IgD-negative memory B cell (primary cell): ENCODE measurements at regions not wholly inside any gene's neighbourhood (a gene's known extent, or its start where the extent isn't known, plus 50 kb on each side); places are given as distances from the start of the nearest gene placed in this dataset.

Experiments
- H3K27ac Mint-ChIP-seq, 3 donors: one replicate each; pipeline ENCODE4 v1.8.0; 2020 to 2022; ENCODE audit warnings: mild to moderate bottlenecking in 3 of 3, mixed read lengths in 3 of 3, moderate library complexity in 1 of 3
- H3K27me3 Mint-ChIP-seq: one replicate; pipeline ENCODE4 v1.8.0; 2021; ENCODE audit warnings: mixed read lengths
- H3K36me3 Mint-ChIP-seq: one replicate; pipeline ENCODE4 v1.8.0; 2020; ENCODE audit warnings: mild to moderate bottlenecking, mixed read lengths
- H3K4me1 Mint-ChIP-seq, 3 donors: one replicate each; pipeline ENCODE4 v1.8.0; 2020 to 2022; ENCODE audit warnings: mixed read lengths in 3 of 3, mild to moderate bottlenecking in 1 of 3
- H3K4me3 Mint-ChIP-seq, 4 donors: one replicate each; pipeline ENCODE4 v1.8.0; 2020 to 2022; ENCODE audit warnings: mild to moderate bottlenecking in 4 of 4, mixed read lengths in 4 of 4, moderate library complexity in 3 of 4
- H3K9me3 Mint-ChIP-seq, 3 donors: one replicate each; pipeline ENCODE4 v1.8.0; 2020 to 2021; ENCODE audit warnings: mixed read lengths in 3 of 3, mild to moderate bottlenecking in 1 of 3

DNA sequence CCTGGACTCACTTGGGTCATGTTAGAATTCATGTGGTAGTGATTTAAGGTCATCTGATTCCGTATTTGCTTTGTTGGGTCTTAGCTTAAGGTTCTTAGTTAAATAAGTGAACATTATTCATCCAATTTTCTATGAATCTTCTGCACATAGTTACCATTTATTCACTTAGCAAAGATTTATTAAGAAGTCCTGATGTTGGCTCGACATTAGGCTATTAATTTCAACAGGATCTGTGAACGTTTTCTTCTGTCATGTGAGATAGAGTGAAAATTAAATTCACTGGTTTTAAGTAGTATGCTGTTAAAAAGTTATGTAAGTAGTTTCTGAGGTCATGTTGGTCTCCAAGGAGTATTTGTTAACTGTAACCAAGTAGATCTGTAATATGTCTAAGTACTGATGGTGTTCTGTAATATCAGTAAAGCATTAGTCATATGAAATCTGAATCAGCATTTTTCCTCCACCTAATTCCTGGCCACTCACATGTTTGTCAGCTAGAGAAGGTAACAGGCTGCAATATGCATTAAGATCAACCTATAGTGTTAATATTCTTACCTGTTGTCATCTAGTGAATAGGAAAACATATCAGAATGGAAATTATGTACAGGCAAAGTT, 155.6 kb downstream of the PCDH7 start:
- Mint-ChIP-seq H3K36me3 (no peaks in the 10 kb centered on the region), H3K4me3 (no peak overlapping the region), H3K4me1 (no peaks in the 10 kb centered on the region), H3K27me3 (no peaks in the 10 kb centered on the region), H3K9me3 (peaks cover 2 to 4% (median 2%) of the 10 kb centered on the region in 3 donors), H3K27ac (no peak overlapping the region)

DNA sequence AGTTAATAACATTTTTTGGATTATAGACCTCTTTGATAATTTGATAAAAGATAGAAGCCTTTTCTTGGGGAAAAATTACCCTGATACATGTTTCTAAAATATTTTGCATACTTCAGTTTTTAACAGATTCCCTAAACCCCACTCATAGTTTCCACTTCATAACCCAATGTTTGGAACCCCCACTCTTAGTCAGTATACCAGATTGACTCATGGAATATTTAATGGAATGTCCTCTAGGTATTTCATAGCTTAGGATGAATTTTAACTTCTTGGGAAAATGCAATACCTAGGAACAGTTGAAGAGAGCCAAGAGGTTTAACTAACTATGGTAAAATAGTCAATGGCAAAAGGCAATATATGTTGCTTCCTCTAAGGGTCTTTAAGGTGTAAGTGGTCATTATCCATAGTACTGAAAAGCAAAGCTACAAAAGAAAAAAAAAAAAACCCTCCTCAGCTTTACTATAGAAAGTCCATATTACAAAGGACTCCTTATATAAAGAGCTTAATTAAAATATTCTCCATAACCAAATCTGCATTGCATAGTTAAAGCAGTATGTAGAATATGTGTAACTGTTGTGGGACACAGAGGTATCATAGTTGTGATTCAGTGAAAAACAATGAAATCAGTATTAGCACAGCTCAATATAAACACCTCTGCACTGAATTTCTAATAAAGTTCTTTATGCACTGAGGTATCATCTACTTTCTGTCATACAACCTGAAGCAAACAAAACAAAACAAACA, 159.9 kb downstream of the PCDH7 start:
- peaks cover 0 to 4% (median 2%) of the 10 kb centered on the region in 3 donors for H3K9me3 Mint-ChIP-seq
- no peak overlapping the region for H3K27ac Mint-ChIP-seq
- no peaks in the 10 kb centered on the region for H3K27me3 Mint-ChIP-seq
- no peak overlapping the region for H3K4me3 Mint-ChIP-seq
- H3K36me3 Mint-ChIP-seq = no peaks in the 10 kb centered on the region
- no peaks in the 10 kb centered on the region for H3K4me1 Mint-ChIP-seq

DNA sequence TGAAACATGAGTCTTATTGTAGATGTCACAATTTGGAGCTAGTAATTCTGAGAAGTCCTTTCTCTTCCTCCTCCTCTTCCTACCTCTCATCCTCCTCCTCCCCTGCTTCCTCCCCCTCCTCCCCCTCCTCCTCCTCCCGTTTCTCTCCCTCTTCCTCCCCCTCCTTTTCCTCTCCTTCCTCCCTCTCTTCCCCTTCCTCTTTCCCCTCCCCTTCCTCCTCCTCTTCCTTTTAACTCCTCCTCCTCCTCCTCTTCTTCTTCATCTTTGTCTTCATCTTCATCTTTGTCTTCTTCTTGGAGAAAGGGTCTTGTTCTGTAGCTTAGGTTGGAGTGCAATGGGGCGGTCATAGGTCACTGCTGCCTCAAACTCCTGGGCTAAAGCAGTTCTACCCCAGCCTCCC, 161.8 kb downstream of the PCDH7 start:
- H3K27ac Mint-ChIP-seq = no peak overlapping the region
- no peaks in the 10 kb centered on the region for H3K36me3 Mint-ChIP-seq
- no peak overlapping the region for H3K4me3 Mint-ChIP-seq
- no peaks in the 10 kb centered on the region for H3K27me3 Mint-ChIP-seq
- H3K4me1 Mint-ChIP-seq = no peaks in the 10 kb centered on the region
- peaks cover 0 to 4% (median 2%) of the 10 kb centered on the region in 3 donors for H3K9me3 Mint-ChIP-seq

DNA sequence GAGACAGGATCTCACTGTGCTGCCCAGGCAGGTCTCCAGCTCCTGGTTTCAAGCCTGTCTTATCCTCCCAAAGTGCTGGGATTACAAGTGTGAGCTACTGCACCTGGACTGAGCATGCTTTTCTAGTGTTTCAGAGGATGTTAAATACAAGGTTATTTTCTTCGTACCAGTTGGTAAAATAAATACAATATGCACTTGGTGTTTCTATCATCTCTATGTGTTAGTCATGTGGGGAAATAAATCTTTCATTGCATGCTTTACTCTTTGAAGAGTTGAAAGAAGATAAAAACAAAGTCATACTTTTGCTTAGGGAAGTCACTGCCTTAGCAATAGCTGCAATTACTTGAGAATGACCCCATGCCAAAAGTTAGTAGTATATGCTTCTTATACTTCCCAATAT, 162.3 kb downstream of the PCDH7 start:
- no peak overlapping the region for H3K4me3 Mint-ChIP-seq
- no peaks in the 10 kb centered on the region for H3K4me1 Mint-ChIP-seq
- no peaks in the 10 kb centered on the region for H3K27me3 Mint-ChIP-seq
- H3K36me3 Mint-ChIP-seq = no peaks in the 10 kb centered on the region
- H3K27ac Mint-ChIP-seq = no peak overlapping the region
- peaks cover 0 to 2% (median 2%) of the 10 kb centered on the region in 3 donors for H3K9me3 Mint-ChIP-seq

DNA sequence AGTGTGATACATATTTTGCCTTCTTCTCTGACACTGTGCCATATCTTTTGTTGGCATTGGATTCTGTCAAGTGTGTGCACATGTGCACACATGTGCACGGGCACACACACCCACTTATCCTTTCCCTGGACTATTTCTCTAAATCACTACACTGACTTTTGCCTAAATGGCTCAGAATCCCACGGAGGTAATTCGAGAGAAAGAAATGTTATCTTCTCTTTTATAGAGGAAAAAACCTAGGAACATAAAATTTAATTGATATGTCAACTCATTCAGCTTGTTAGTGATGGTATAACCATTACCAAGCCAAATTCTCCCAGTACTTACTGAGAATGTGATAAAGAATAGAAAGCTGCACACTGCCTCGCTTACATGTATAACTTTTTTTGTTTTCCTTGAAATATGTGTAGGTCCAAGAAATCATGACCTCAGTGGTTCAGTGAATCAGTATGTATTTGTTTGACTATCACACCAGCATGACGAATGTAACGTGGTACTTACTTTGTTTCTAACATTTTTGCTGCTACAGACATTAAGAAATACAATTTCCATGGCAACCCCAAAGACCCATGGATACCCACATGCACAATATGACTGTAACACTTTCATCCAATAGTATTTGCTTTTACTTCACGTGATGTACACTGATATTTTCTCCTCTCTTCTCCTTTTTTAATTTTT, 163.0 kb downstream of the PCDH7 start:
- no peaks in the 10 kb centered on the region for H3K36me3 Mint-ChIP-seq
- no peak overlapping the region for H3K4me3 Mint-ChIP-seq
- no peak overlapping the region for H3K27ac Mint-ChIP-seq

DNA sequence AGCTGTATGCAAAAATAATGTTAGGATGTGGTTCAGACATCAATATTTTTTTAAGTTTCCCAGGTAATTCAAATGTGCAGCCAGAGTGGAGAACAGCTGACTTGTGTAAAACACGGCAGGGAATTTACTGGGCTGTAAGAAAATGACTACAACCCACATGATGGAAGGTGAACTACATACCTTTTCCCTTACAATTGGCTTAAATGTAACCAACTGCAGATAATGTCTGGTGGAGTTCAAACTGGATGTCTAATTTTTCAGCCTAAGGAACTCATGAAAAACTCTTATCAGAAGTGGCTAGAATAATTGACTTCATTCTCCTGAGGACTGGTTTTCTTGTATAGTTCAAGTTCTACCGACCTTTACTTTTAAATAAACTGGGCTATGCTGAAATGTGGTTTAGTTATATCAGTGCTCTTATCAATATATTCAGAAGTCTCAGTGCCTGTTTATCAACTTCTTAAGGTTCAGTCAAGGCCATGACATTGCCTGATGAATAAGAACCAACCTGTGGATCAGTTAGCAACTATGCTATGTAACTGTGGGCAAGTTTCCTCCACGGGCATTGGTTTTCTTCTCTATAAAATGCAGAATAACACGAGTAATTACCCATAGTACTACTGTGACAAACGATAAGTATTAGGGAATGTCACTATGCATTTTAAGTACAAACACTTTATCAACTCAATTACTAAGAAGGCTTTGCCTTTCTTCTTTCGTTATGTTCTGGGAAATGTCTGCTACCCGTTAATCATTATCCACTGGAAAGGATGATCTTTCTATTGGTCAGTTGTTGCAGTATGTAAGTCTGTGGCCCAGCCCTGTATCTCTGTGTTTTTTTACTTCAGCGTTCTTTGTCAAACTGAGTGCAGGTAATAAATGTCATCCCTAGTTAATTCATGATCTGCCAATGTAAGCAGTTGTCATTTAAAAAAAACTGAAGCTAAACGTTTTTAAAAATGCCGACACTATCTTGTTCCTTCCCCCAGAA, 181.6 kb downstream of the PCDH7 start:
- H3K27me3 Mint-ChIP-seq = no peaks in the 10 kb centered on the region
- no peak overlapping the region for H3K4me3 Mint-ChIP-seq
- H3K27ac Mint-ChIP-seq = no peak overlapping the region
- H3K4me1 Mint-ChIP-seq = no peaks in the 10 kb centered on the region
- H3K9me3 Mint-ChIP-seq = peaks cover 0 to 8% (median 0%) of the 10 kb centered on the region in 3 donors
- H3K36me3 Mint-ChIP-seq = no peaks in the 10 kb centered on the region

More for the DNA sequence above, 163.0 kb downstream of the PCDH7 start:
- Mint-ChIP-seq H3K9me3 (peaks cover 0 to 2% (median 2%) of the 10 kb centered on the region in 3 donors), H3K27me3 (no peaks in the 10 kb centered on the region), H3K4me1 (no peaks in the 10 kb centered on the region)

DNA sequence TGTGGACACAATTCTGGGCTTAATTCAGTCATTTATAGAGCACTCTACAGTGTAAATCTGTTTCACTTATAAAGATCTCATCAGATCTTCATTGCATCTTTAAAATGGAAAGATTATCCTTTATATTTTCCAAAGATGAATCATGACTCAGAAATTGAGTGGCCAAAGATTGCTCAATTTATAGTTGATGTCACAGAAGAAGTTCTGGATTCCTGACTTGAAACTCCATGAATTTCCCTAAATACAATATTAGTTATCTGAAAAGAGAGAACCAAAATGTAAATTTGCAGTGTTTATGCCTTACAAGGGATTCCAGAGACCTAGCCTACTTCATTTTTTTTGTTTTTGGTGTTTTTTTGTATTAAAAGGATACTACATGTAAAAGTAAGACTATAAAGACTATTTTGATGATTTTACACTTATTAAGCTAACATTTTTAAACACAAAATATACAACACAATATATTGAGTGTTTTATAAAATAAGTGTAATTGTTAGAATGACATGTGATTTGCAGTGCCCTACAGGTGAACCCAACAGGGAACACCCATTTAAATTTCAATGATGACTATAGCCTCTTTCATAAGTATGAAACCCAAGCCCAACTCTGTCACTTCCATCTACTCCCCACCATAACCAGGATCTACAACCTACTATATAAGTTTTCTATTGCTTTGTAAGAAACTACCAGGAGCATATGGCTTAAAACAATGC, 183.5 kb downstream of the PCDH7 start:
- Mint-ChIP-seq H3K9me3 (peaks cover 0 to 8% (median 4%) of the 10 kb centered on the region in 3 donors), H3K27me3 (no peaks in the 10 kb centered on the region), H3K4me1 (no peaks in the 10 kb centered on the region), H3K4me3 (no peak overlapping the region), H3K27ac (no peak overlapping the region), H3K36me3 (no peaks in the 10 kb centered on the region)

DNA sequence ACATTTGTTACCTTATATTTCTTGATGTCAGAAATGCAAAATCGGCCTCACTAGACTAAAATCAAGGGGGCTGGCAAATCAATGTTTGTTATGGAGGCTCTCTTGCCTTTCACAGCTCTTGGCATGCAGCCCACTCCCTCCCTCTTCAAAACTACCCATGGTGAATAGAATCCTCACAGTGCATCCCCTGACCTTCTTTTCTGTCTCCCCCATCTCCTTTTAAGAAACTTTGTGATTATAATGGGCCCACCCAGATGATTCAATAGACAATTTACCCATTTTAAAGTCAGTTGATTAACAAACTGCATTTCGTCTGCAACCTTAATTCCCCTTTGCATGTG, 184.0 kb downstream of the PCDH7 start:
- no peaks in the 10 kb centered on the region for H3K36me3 Mint-ChIP-seq
- H3K4me1 Mint-ChIP-seq = no peaks in the 10 kb centered on the region
- H3K27ac Mint-ChIP-seq = no peak overlapping the region
- no peak overlapping the region for H3K4me3 Mint-ChIP-seq
- H3K27me3 Mint-ChIP-seq = no peaks in the 10 kb centered on the region
- peaks cover 0 to 6% (median 4%) of the 10 kb centered on the region in 3 donors for H3K9me3 Mint-ChIP-seq

DNA sequence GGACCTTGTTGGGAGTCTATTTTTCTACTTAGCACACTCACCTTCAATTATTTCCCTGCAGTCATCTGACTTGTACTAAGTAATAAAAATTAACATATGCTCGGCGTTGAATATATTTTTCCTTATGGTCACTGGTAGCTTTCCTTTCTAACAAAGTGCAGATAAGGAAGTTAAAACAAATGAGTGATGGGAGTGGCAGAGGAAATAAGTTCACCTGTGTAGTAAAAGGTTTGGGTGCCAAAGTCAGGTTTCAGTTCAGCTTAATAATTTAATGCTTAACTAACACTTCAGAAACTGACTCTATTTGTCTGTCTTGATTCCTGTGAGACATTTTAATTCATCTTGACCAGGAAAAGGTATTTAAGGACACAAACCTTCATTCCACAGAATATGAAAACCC, 184.4 kb downstream of the PCDH7 start:
- Mint-ChIP-seq H3K27me3 (no peaks in the 10 kb centered on the region), H3K27ac (no peak overlapping the region), H3K4me1 (no peaks in the 10 kb centered on the region), H3K36me3 (no peaks in the 10 kb centered on the region), H3K9me3 (peaks cover 0 to 4% (median 4%) of the 10 kb centered on the region in 3 donors), H3K4me3 (no peak overlapping the region)

DNA sequence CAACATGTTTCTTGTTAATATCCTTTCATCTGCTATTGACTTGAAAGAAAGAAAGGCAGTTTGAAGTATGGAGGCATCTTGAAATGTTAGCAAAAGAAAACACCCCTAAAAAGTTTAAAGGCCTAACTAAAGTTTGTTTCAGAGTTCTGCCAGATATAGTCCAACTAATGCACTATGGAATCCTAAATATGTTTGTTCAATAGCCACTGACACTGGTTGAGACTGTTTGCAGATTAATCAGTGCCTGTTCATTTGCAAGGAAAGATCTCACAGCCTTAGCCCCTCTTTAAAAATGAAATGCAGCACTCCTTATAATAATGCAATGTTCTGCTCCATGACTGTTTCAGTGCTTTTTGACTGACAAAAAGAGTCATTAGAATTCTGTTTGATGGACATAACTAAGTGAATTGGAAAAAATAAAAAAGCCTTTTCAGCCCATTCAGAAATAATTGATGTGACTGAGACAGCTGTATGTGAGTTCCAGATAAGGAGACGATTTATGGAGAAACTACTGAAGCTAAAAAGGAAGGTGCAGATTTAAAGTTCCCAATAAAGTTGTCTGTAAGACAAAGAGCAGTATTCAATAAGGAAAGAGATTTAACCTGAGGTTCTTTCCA, 192.0 kb downstream of the PCDH7 start:
- Mint-ChIP-seq H3K27me3 (no peaks in the 10 kb centered on the region), H3K36me3 (no peaks in the 10 kb centered on the region), H3K4me3 (no peak overlapping the region), H3K27ac (no peak overlapping the region), H3K4me1 (no peaks in the 10 kb centered on the region), H3K9me3 (peaks cover 3 to 9% (median 5%) of the 10 kb centered on the region in 3 donors)

DNA sequence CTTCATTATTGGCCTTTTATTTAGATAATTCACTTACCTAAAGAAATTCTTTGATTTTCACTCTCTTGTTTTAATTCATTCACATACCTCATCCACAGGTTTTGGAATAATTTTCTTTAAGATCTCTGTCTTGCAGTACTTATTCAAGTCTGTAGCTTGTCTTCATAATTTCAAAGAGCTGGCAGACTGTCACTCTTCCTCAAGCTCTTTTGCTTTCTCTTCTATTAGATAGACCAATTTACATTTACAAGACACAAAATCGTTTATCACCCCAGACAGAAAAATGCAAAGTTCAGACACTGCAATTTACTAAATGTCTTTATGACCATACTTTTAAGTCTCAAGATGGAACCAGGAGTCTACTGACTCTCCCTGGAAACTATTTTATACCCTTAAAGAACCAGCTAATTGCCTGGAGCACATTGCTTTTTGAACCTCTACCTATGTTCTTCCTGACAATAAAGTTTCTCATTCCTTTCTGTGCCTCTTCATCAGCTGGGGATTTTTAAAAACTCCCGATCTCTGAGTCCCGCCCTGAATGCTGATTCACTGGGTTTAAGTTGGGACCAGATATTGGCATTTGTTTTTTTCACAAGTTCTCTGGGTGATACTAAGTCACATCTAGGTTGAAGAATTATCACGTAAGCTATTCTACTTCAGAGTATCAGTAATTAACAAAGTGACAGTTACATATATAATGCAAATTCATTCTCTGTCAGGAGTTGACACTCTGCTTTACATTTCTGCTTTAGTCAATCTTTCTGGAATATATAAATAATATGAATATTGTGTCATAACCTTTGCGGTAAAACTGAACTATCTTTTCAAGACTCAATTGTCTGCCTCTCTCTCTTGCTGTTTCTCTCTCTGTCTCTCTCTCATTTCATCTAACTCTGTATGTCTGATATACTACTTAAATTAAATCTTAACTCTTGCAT, 196.4 kb downstream of the PCDH7 start:
- no peaks in the 10 kb centered on the region for H3K36me3 Mint-ChIP-seq
- H3K4me3 Mint-ChIP-seq = no peak overlapping the region
- no peaks in the 10 kb centered on the region for H3K4me1 Mint-ChIP-seq
- H3K27me3 Mint-ChIP-seq = no peaks in the 10 kb centered on the region
- no peak overlapping the region for H3K27ac Mint-ChIP-seq
- peaks cover 5 to 13% (median 5%) of the 10 kb centered on the region in 3 donors for H3K9me3 Mint-ChIP-seq

DNA sequence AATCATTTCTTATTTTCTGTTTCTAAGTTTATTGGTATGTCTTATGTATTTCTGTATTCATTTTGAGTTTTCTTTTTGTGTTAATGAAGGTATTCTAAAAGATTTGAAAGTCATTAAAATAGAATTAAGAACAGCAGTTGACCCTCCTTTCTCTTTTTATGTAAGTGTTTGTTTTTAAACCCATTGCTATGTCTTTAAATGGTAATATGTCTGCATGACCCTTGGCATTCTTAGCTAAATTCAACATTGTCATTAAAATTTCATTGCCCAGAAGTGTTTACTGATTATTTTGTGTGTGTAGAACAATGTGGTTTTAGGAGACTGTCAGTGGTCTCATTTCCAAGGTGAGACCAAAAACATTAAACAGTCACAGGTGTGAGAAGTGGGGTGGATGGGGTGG, 197.8 kb downstream of the PCDH7 start:
- Mint-ChIP-seq H3K27ac (no peak overlapping the region), H3K27me3 (no peaks in the 10 kb centered on the region), H3K4me3 (no peak overlapping the region), H3K36me3 (no peaks in the 10 kb centered on the region), H3K4me1 (no peaks in the 10 kb centered on the region), H3K9me3 (peaks cover 5 to 13% (median 5%) of the 10 kb centered on the region in 3 donors)

DNA sequence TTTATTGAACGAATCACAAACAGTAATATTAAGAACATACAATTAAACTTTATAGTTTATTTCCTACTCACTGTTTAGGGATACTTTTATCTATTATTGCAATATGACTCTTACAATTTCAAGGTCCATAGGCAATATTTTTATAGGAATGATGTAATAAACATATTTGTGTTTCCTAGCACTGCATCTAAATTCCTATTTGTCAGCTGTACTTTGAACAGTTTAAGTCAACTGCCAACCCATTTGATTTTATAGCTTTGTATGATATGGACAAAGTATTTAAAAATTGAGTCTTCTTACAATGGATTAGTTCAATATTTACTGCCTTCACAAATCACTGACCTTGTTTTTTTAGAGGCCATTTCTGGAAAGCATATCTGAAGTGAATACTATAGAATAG, 199.3 kb downstream of the PCDH7 start:
- Mint-ChIP-seq H3K9me3 (peaks cover 5 to 8% (median 5%) of the 10 kb centered on the region in 3 donors), H3K27me3 (no peaks in the 10 kb centered on the region), H3K4me3 (no peak overlapping the region), H3K4me1 (no peaks in the 10 kb centered on the region), H3K27ac (no peak overlapping the region), H3K36me3 (no peaks in the 10 kb centered on the region)
